Neural cell (in vitro differentiated cells): ENCODE measurements at regions not wholly inside any gene's neighbourhood (a gene's known extent, or its start where the extent isn't known, plus 50 kb on each side); places are given as distances from the start of the nearest gene placed in this dataset.
"Not testable (repeated sequence)": the region's sequence is repeated elsewhere in the genome, so short reads cannot be mapped to it uniquely, and the experiment has no call there.

Source experiments
- H2AFZ ChIP-seq: fragments of 200-600, 300-800 bp; sonication (generic), shearing (Covaris generic); 2 replicates; pipeline ENCODE4 v1.6.0; 2014; ENCODE audit warnings: low read depth, mild to moderate bottlenecking, antibody characterized with exemption, low read length, moderate library complexity
- H3F3A ChIP-seq: fragments of 200-600 bp; shearing (Covaris generic); 2 replicates; pipeline ENCODE4 v1.6.1; 2016; ENCODE audit warnings: mild to moderate bottlenecking, moderate library complexity, mixed read lengths, antibody characterized with exemption, low read length; ENCODE audit not compliant: insufficient read depth, poor library complexity, severe bottlenecking
- H3K27ac ChIP-seq: fragments of 200-600, 300-800 bp; sonication (generic), shearing (Covaris generic); 2 replicates; pipeline ENCODE4 v1.5.1; 2014; ENCODE audit warnings: mild to moderate bottlenecking, low read length, moderate library complexity
- H3K27me3 ChIP-seq: fragments of 300-800, 200-600 bp; sonication (generic), shearing (Covaris generic); 2 replicates; pipeline ENCODE4 v1.6.0; 2014; ENCODE audit warnings: mild to moderate bottlenecking, low read depth, low read length, moderate library complexity; ENCODE audit not compliant: insufficient read depth
- H3K36me3 ChIP-seq: fragments of 300-800, 200-600 bp; sonication (generic), shearing (Covaris generic); 2 replicates; pipeline ENCODE4 v1.5.1; 2014; ENCODE audit warnings: mild to moderate bottlenecking, antibody characterized with exemption, low read length, moderate library complexity; ENCODE audit not compliant: insufficient read depth
- H3K4me2 ChIP-seq: fragments of 300-800, 200-600 bp; sonication (generic), shearing (Covaris generic); 2 replicates; pipeline ENCODE4 v1.6.0; 2014; ENCODE audit warnings: mild to moderate bottlenecking, low read length
- H3K4me3 ChIP-seq: fragments of 300-800, 200-600 bp; sonication (generic), shearing (Covaris generic); 2 replicates; pipeline ENCODE4 v1.5.1; 2014; ENCODE audit warnings: mild to moderate bottlenecking, low read length, moderate library complexity
- H3K79me2 ChIP-seq: fragments of 200-600 bp; shearing (Covaris generic); replicated peaks from 2 replicates; pipeline ENCODE4 v1.6.0; 2014; ENCODE audit warnings: mild to moderate bottlenecking, low read length, moderate library complexity; ENCODE audit not compliant: insufficient read depth
- H3K9ac ChIP-seq: fragments of 300-800, 200-600 bp; sonication (generic), shearing (Covaris generic); 2 replicates; pipeline ENCODE4 v1.6.1; 2016; ENCODE audit warnings: mild to moderate bottlenecking, low read length, mixed read lengths
- H3K9me2 ChIP-seq: fragments of 200-600 bp; shearing (Covaris generic); 2 replicates; pipeline ENCODE4 v1.6.1; 2016; ENCODE audit warnings: mild to moderate bottlenecking, low read length, mixed read lengths; ENCODE audit not compliant: insufficient read depth
- H3K9me3 ChIP-seq: fragments of 200-600, 300-800 bp; sonication (generic), shearing (Covaris generic); 2 replicates; pipeline ENCODE4 v1.6.1; 2016; ENCODE audit warnings: mild to moderate bottlenecking, mixed run types, low read length, moderate library complexity, mixed read lengths
- H4K20me1 ChIP-seq: fragments of 200-600 bp; shearing (Covaris generic); 2 replicates; pipeline ENCODE4 v1.6.1; 2016; ENCODE audit warnings: mild to moderate bottlenecking, mixed run types; ENCODE audit not compliant: insufficient read depth
- CTCF ChIP-seq: fragments of 450-650 bp; IDR thresholded peaks from 2 replicates; pipeline ENCODE4 v1.5.1; 2014; ENCODE audit warnings: antibody characterized with exemption, mild to moderate bottlenecking, moderate library complexity; ENCODE audit not compliant: poor library complexity, severe bottlenecking
- EP300 ChIP-seq: fragments of 450-650 bp; conservative IDR thresholded peaks from 2 replicates; pipeline ENCODE4 v1.6.1; 2014; ENCODE audit warnings: antibody characterized with exemption, mild to moderate bottlenecking, moderate library complexity; ENCODE audit not compliant: poor library complexity, severe bottlenecking
- EZH2 ChIP-seq: fragments of 200-600, 300-800 bp; shearing (Covaris generic), sonication (generic); IDR thresholded peaks from 2 replicates; pipeline ENCODE4 v1.6.1; 2014; ENCODE audit warnings: antibody characterized with exemption, low read length, borderline replicate concordance, mild to moderate bottlenecking; ENCODE audit not compliant: insufficient read depth, poor library complexity, severe bottlenecking
- MXI1 ChIP-seq: fragments of 450-650 bp; conservative IDR thresholded peaks from 2 replicates; pipeline ENCODE4 v1.6.1; 2014; ENCODE audit warnings: antibody characterized with exemption, mild to moderate bottlenecking; ENCODE audit not compliant: poor library complexity, severe bottlenecking
- POLR2AphosphoS5 ChIP-seq: IDR thresholded peaks from 2 replicates; pipeline ENCODE4 v1.6.1; 2012
- RAD21 ChIP-seq: fragments of 450-650 bp; conservative IDR thresholded peaks from 2 replicates; pipeline ENCODE4 v1.6.1; 2014; ENCODE audit warnings: antibody characterized with exemption, mild to moderate bottlenecking, moderate library complexity
- REST ChIP-seq: IDR thresholded peaks from 2 replicates; pipeline ENCODE4 v1.6.1; 2012; ENCODE audit warnings: borderline replicate concordance
- SMC3 ChIP-seq: fragments of 450-650 bp; conservative IDR thresholded peaks from 2 replicates; pipeline ENCODE4 v1.6.1; 2014; ENCODE audit warnings: antibody characterized with exemption, mild to moderate bottlenecking, moderate library complexity; ENCODE audit not compliant: poor library complexity
- TAF1 ChIP-seq: IDR thresholded peaks from 2 replicates; pipeline ENCODE4 v1.6.1; 2012; ENCODE audit warnings: low read depth

- H3K79me2 ChIP-seq = no peaks in the 10 kb centered on the region
These were observed 68.0 kb upstream of the GPCPD1 start for GRCh38 chr20:5678777-5679176.

GRCh38 chr20:5677944-5678343 lies 67.1 kb upstream of the GPCPD1 start:
- not testable (repeated sequence) for H3K4me2 ChIP-seq, H3F3A ChIP-seq, H3K27me3 ChIP-seq, H3K4me3 ChIP-seq, H3K9me2 ChIP-seq, H2AFZ ChIP-seq, H3K27ac ChIP-seq, H3K9ac ChIP-seq, H4K20me1 ChIP-seq, H3K36me3 ChIP-seq, H3K79me2 ChIP-seq, H3K9me3 ChIP-seq

More at GRCh38 chr20:5678777-5679176, 68.0 kb upstream of the GPCPD1 start:
- H3K9me3 ChIP-seq = no peaks in the 10 kb centered on the region
- H3K4me3 ChIP-seq = peak overlapping the region; percentile 40
- peak overlapping the region; percentile 58 for H3K27ac ChIP-seq
- H2AFZ ChIP-seq = no peak overlapping the region
- no peaks in the 10 kb centered on the region for H3F3A ChIP-seq
- H3K9me2 ChIP-seq = no peaks in the 10 kb centered on the region
- H3K36me3 ChIP-seq = no peaks in the 10 kb centered on the region
- H3K4me2 ChIP-seq = peak overlapping the region; percentile 66
- H3K9ac ChIP-seq = peak overlapping the region; percentile 13
- H3K27me3 ChIP-seq = no peaks in the 10 kb centered on the region
- TF ChIP-seq EZH2 (no peak), CTCF (no peak), TAF1 (no peak), SMC3 (peak; percentile 33), EP300 (peak; percentile 75), RAD21 (peak; percentile 14), MXI1 (no peak), POLR2AphosphoS5 (peak; percentile 64), REST (peak; percentile 99)
- H4K20me1 ChIP-seq = no peaks in the 10 kb centered on the region

GRCh38 chr20:5677389-5677788 lies 66.6 kb upstream of the GPCPD1 start:
- Histone ChIP-seq H4K20me1 (no peaks in the 10 kb centered on the region), H3K4me3 (no peak overlapping the region), H3K4me2 (no peak overlapping the region), H2AFZ (no peak overlapping the region), H3K9me3 (no peaks in the 10 kb centered on the region), H3K27me3 (no peaks in the 10 kb centered on the region), H3K9me2 (no peaks in the 10 kb centered on the region), H3K79me2 (no peaks in the 10 kb centered on the region), H3K27ac (no peak overlapping the region), H3F3A (no peaks in the 10 kb centered on the region), H3K9ac (no peak overlapping the region), H3K36me3 (no peaks in the 10 kb centered on the region)
- TF ChIP-seq MXI1 (no peak), EP300 (no peak), POLR2AphosphoS5 (no peak), RAD21 (no peak), CTCF (no peak), REST (no peak), SMC3 (no peak), EZH2 (no peak), TAF1 (no peak)
